ENCODE measurements at regions not wholly inside any gene's neighbourhood (a gene's known extent, or its start where the extent isn't known, plus 50 kb on each side); places are given as distances from the start of the nearest gene placed in this dataset.

DNA sequence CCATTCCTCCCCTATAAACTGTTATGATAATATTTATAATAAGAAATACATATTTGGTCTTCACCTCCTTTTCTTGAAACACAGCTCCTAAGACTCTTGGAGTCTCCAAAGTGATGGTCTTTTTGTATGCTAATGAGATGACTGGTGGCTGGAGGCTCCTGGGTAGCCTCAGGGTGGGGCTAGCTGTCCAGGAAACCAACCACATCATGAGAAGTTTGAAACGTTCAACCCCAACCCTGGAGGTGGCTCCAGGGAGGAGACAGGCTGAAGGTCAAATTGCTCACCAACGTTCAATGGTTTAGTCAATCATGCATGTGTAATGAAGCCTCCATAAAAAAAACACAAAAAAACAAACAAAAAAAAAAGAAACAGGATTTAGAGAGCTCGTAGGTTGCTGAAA lies 298.7 kb upstream of the MGAT5 start:
- TF ChIP-seq, protein P1, sequence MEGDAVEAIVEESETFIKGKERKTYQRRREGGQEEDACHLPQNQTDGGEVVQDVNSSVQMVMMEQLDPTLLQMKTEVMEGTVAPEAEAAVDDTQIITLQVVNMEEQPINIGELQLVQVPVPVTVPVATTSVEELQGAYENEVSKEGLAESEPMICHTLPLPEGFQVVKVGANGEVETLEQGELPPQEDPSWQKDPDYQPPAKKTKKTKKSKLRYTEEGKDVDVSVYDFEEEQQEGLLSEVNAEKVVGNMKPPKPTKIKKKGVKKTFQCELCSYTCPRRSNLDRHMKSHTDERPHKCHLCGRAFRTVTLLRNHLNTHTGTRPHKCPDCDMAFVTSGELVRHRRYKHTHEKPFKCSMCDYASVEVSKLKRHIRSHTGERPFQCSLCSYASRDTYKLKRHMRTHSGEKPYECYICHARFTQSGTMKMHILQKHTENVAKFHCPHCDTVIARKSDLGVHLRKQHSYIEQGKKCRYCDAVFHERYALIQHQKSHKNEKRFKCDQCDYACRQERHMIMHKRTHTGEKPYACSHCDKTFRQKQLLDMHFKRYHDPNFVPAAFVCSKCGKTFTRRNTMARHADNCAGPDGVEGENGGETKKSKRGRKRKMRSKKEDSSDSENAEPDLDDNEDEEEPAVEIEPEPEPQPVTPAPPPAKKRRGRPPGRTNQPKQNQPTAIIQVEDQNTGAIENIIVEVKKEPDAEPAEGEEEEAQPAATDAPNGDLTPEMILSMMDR (IDR thresholded peaks at IDR 0.05; ENCODE audit: low read depth, low read length), result peak; percentile 20; the same call in 1 of the 2 replicates
- TF ChIP-seq EZH2phosphoT487 (IDR thresholded peaks at IDR 0.05; ENCODE audit: low read depth), result no peak

Measured in OCI-LY3 (cell line).